Left lung (tissue), 4 donors: ENCODE measurements at regions not wholly inside any gene's neighbourhood (a gene's known extent, or its start where the extent isn't known, plus 50 kb on each side); places are given as distances from the start of the nearest gene placed in this dataset.

Experiments used
- ATAC-seq: fragments of 200-7000 bp; cut with Tn5 transposase; one replicate; pipeline ENCODE4 v1.9.1; 2020; ENCODE audit warnings: moderate library complexity
- DNase-seq, 4 donors: peaks; one replicate each; pipeline ENCODE4 v3.0.0-alpha.2; 2013 to 2020
- H3K27ac ChIP-seq, 2 donors: fragments of 200-600 bp; sonication (generic) in 1 of 2; one replicate each; pipeline versions ENCODE4 v1.5.0 to v1.8.0; 2020 to 2021
- H3K27me3 ChIP-seq, 2 donors: fragments of 200-600 bp; sonication (generic) in 1 of 2; one replicate each; pipeline versions ENCODE4 v1.5.0 to v1.8.0; 2020 to 2021
- H3K36me3 ChIP-seq, 2 donors: fragments of 200-600 bp; sonication (generic) in 1 of 2; one replicate each; pipeline versions ENCODE4 v1.5.0 to v1.8.0; 2020 to 2021
- H3K4me1 ChIP-seq, 2 donors: fragments of 200-600 bp; one replicate each; pipeline ENCODE4 v1.8.0; 2021
- H3K4me3 ChIP-seq, 2 donors: fragments of 200-600 bp; sonication (generic) in 1 of 2; one replicate each; pipeline versions ENCODE4 v1.5.0 to v1.8.0; 2020 to 2021; ENCODE audit warnings: mild to moderate bottlenecking in 1 of 2
- H3K9me3 ChIP-seq, 2 donors: fragments of 200-600 bp; sonication (generic) in 1 of 2; one replicate each; pipeline versions ENCODE4 v1.5.0 to v1.8.0; 2020 to 2021
- CTCF ChIP-seq, 2 donors: fragments of 200-600 bp; sonication (generic) in 1 of 2; IDR thresholded peaks; one replicate each; pipeline versions ENCODE4 v1.5.0 to v1.8.0; 2021; ENCODE audit warnings: antibody characterized with exemption in 2 of 2
- intact Hi-C, 2 donors: fragments of 100-400 bp; cut with DNase I; formaldehyde crosslinking; loops; one replicate each; pipeline versions ENCODE4 v1.11.2 to v1.14.2; 2022
- donor health status: DM: no; HTN: yes; CAD: no.
- donor health status: DM: no; HTN: no; CAD: no.

GRCh38 chr3:166282931-166283330 lies 445.7 kb upstream of the BCHE start:
- Histone ChIP-seq H3K4me1 (no peaks in the 10 kb centered on the region), H3K4me3 (no peak overlapping the region), H3K9me3 (no peaks in the 10 kb centered on the region), H3K27ac (no peak overlapping the region), H3K27me3 (no peaks in the 10 kb centered on the region), H3K36me3 (no peaks in the 10 kb centered on the region)
- DNase-seq (no peak), ATAC-seq (no peak)
- intact Hi-C loops = no loop called here
- TF ChIP-seq CTCF (IDR thresholded peaks at IDR 0.05) = no peak

GRCh38 chr3:166279636-166280035 lies 442.4 kb upstream of the BCHE start:
- H3K4me1 ChIP-seq = no peaks in the 10 kb centered on the region
- no peak for TF ChIP-seq CTCF (IDR thresholded peaks at IDR 0.05)
- H3K27ac ChIP-seq = no peak overlapping the region
- ATAC-seq (no peak), DNase-seq (no peak)
- H3K27me3 ChIP-seq = no peaks in the 10 kb centered on the region
- no peak overlapping the region for H3K4me3 ChIP-seq
- intact Hi-C loops = no loop called here
- H3K36me3 ChIP-seq = no peaks in the 10 kb centered on the region
- H3K9me3 ChIP-seq = no peaks in the 10 kb centered on the region

- Histone ChIP-seq H3K27me3 (no peaks in the 10 kb centered on the region), H3K36me3 (no peaks in the 10 kb centered on the region), H3K4me3 (no peak overlapping the region), H3K27ac (no peak overlapping the region), H3K4me1 (no peaks in the 10 kb centered on the region), H3K9me3 (no peaks in the 10 kb centered on the region)
- intact Hi-C loops = no loop called here
- no peak for ATAC-seq
- no peak for TF ChIP-seq CTCF (IDR thresholded peaks at IDR 0.05)
- DNase-seq = no peak
Measured at GRCh38 chr3:166275024-166275390, 437.8 kb upstream of the BCHE start.

- DNase-seq = no peak
- Histone ChIP-seq H3K4me3 (no peak overlapping the region), H3K36me3 (no peaks in the 10 kb centered on the region), H3K27ac (no peak overlapping the region), H3K4me1 (no peaks in the 10 kb centered on the region), H3K27me3 (no peaks in the 10 kb centered on the region), H3K9me3 (no peaks in the 10 kb centered on the region)
- no peak for ATAC-seq
- no peak for TF ChIP-seq CTCF (IDR thresholded peaks at IDR 0.05)
- intact Hi-C loops = no loop called here
Measured at GRCh38 chr3:166274351-166275023, 437.3 kb upstream of the BCHE start.

GRCh38 chr3:166270429-166270828 lies 433.2 kb upstream of the BCHE start:
- no peaks in the 10 kb centered on the region for H3K27me3 ChIP-seq
- no peak for TF ChIP-seq CTCF (IDR thresholded peaks at IDR 0.05)
- H3K4me3 ChIP-seq = no peak overlapping the region
- intact Hi-C loops = no loop called here
- no peak for ATAC-seq
- DNase-seq = no peak
- no peaks in the 10 kb centered on the region for H3K9me3 ChIP-seq
- no peaks in the 10 kb centered on the region for H3K4me1 ChIP-seq
- H3K36me3 ChIP-seq = no peaks in the 10 kb centered on the region
- H3K27ac ChIP-seq = no peak overlapping the region
